K562 (cell line): ENCODE measurements at regions not wholly inside any gene's neighbourhood (a gene's known extent, or its start where the extent isn't known, plus 50 kb on each side); places are given as distances from the start of the nearest gene placed in this dataset.

Source experiments
- CBFA2T3 ChIP-seq: fragments of 450-650 bp; IDR thresholded peaks from 2 replicates; pipeline ENCODE4 v1.6.1; 2017
- DPF2 ChIP-seq: fragments of 450-650 bp; IDR thresholded peaks from 2 replicates; pipeline ENCODE4 v1.6.1; 2016
- EP300 ChIP-seq: IDR thresholded peaks from 2 replicates; pipeline ENCODE4 v1.6.1; 2012; ENCODE audit warnings: low read length, improper control_type of control experiment
- MEIS2 ChIP-seq: fragments of 450-650 bp; IDR thresholded peaks from 2 replicates; pipeline ENCODE4 v1.6.1; 2014; ENCODE audit warnings: mild to moderate bottlenecking; ENCODE audit not compliant: partially characterized antibody
- OTX1 ChIP-seq: fragments of 450-650 bp; formaldehyde crosslinking; IDR thresholded peaks from 2 replicates; pipeline ENCODE4 v1.4.0; 2022; ENCODE audit warnings: mild to moderate bottlenecking
- SMARCB1 ChIP-seq: IDR thresholded peaks from 2 replicates; pipeline ENCODE4 v1.6.1; 2011; ENCODE audit warnings: improper control_type of control experiment, low read depth; ENCODE audit not compliant: insufficient read length
- SMARCC2 ChIP-seq: fragments of 450-650 bp; IDR thresholded peaks from 2 replicates; pipeline ENCODE4 v1.6.1; 2017; ENCODE audit warnings: antibody characterized with exemption, moderate library complexity, mild to moderate bottlenecking, low read depth
- SMARCE1 ChIP-seq: fragments of 450-650 bp; IDR thresholded peaks from 2 replicates; pipeline ENCODE4 v1.7.1; 2016; ENCODE audit warnings: mild to moderate bottlenecking
- SOX6 ChIP-seq: fragments of 450-650 bp; IDR thresholded peaks from 2 replicates; pipeline ENCODE4 v1.6.1; 2014; ENCODE audit warnings: mild to moderate bottlenecking
- TEAD4 ChIP-seq, 2 experiments: sonication (generic) in 1 of 2; formaldehyde crosslinking in 1 of 2; IDR thresholded peaks; 2 replicates each; pipeline versions ENCODE4 v1.6.1 to v1.8.0; 2012 to 2022; ENCODE audit warnings: borderline replicate concordance in 1 of 2, inconsistent platforms in 1 of 2, low read length in 1 of 2, mild to moderate bottlenecking in 1 of 2, missing genetic modification reagents in 1 of 2
- ZNF175 ChIP-seq: fragments of 200-800 bp; sonication (Bioruptor generic); IDR thresholded peaks from 2 replicates; pipeline ENCODE4 v1.6.1; 2016; ENCODE audit warnings: low read depth, mild to moderate bottlenecking, missing genetic modification characterization, missing compliant biosample characterization
- ZNF696 ChIP-seq: fragments of 250-450 bp; sonication (Bioruptor Pico); conservative IDR thresholded peaks from 2 replicates; pipeline ENCODE4 v1.4.0; 2020; ENCODE audit warnings: mild to moderate bottlenecking, moderate library complexity
- TF ChIP-seq, protein P1 (sequence below): fragments of 250-450 bp; sonication (Bioruptor Pico); IDR thresholded peaks from 2 replicates; pipeline ENCODE4 v1.4.0; 2020; ENCODE audit warnings: mild to moderate bottlenecking, moderate library complexity, borderline replicate concordance
- TF ChIP-seq, protein P2 (sequence below): fragments of 200-800 bp; sonication (Bioruptor generic); IDR thresholded peaks from 2 replicates; pipeline ENCODE4 v1.6.1; 2017; ENCODE audit warnings: missing genetic modification characterization, missing compliant biosample characterization

DNA sequence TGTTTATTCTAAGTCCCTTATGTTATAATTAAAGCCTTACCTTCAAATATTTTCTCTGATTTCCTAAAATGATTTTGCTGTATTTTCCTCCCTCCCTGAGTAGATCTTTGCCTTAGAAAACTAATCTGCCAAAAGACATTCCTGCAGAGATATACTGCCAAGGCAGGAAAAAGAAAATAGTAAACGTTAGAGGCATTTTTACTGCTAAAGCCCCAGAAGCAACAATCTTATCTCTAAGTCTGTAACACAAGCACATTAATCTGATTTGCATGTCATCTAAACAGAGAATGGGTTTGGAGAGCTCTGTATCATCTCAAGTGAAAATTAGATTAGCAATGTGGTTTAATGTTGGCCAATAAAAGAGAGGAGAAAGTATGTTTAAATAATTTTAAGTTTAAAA, 847.7 kb downstream of the MAT2B start (continued):
- TF ChIP-seq SMARCC2 (no peak), SMARCB1 (no peak), TEAD4 (IDR thresholded peaks at IDR 0.05; ENCODE audit: low read length) (peak; percentile 47), TEAD4 (CRISPR knock-in tag; IDR thresholded peaks at IDR 0.05; ENCODE audit: borderline replicate concordance) (no peak), EP300 (peak; percentile 40; the same call in 1 of the 2 replicates), MEIS2 (peak; percentile 67), SOX6 (peak; percentile 52; the same call in 1 of the 2 replicates), CBFA2T3 (0 out of 2 replicates have a peak, but pooled peaks have one; percentile 21), DPF2 (peak; percentile 60; the same call in 1 of the 2 replicates), OTX1 (CRISPR knock-in tag) (no peak), ZNF696 (CRISPR knock-in tag) (no peak), ZNF175 (CRISPR knock-in tag) (peak; percentile 30; the same call in 1 of the 2 replicates), SMARCE1 (peak; percentile 49; the same call in 1 of the 2 replicates)
- TF ChIP-seq, protein P1, sequence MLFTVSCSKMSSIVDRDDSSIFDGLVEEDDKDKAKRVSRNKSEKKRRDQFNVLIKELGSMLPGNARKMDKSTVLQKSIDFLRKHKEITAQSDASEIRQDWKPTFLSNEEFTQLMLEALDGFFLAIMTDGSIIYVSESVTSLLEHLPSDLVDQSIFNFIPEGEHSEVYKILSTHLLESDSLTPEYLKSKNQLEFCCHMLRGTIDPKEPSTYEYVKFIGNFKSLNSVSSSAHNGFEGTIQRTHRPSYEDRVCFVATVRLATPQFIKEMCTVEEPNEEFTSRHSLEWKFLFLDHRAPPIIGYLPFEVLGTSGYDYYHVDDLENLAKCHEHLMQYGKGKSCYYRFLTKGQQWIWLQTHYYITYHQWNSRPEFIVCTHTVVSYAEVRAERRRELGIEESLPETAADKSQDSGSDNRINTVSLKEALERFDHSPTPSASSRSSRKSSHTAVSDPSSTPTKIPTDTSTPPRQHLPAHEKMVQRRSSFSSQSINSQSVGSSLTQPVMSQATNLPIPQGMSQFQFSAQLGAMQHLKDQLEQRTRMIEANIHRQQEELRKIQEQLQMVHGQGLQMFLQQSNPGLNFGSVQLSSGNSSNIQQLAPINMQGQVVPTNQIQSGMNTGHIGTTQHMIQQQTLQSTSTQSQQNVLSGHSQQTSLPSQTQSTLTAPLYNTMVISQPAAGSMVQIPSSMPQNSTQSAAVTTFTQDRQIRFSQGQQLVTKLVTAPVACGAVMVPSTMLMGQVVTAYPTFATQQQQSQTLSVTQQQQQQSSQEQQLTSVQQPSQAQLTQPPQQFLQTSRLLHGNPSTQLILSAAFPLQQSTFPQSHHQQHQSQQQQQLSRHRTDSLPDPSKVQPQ (CRISPR knock-in tag), result no peak
- TF ChIP-seq, protein P2, sequence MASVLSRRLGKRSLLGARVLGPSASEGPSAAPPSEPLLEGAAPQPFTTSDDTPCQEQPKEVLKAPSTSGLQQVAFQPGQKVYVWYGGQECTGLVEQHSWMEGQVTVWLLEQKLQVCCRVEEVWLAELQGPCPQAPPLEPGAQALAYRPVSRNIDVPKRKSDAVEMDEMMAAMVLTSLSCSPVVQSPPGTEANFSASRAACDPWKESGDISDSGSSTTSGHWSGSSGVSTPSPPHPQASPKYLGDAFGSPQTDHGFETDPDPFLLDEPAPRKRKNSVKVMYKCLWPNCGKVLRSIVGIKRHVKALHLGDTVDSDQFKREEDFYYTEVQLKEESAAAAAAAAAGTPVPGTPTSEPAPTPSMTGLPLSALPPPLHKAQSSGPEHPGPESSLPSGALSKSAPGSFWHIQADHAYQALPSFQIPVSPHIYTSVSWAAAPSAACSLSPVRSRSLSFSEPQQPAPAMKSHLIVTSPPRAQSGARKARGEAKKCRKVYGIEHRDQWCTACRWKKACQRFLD (CRISPR knock-in tag), result no peak
